ENCODE measurements at regions not wholly inside any gene's neighbourhood (a gene's known extent, or its start where the extent isn't known, plus 50 kb on each side); places are given as distances from the start of the nearest gene placed in this dataset.

- TF ChIP-seq STAT1 (IDR thresholded peaks at IDR 0.05; ENCODE audit: unreplicated experiment) (no peak), ETS1 (IDR thresholded peaks at IDR 0.05) (no peak), ZNF114 (CRISPR knock-in tag; IDR thresholded peaks at IDR 0.05) (no peak), EZH2phosphoT487 (IDR thresholded peaks at IDR 0.05; ENCODE audit: unreplicated experiment) (no peak)
Observed at GRCh38 chr11:115627666-115628460, 123.6 kb upstream of the CADM1 start (continued).

GRCh38 chr11:115627071-115627470 is 122.9 kb upstream of the CADM1 start:
- Histone ChIP-seq H3K79me2 (replicated peaks; ENCODE audit: insufficient read depth) (no peaks in the 10 kb centered on the region), H3K27me3 (ENCODE audit: insufficient read depth) (no peaks in the 10 kb centered on the region), H3K36me3 (ENCODE audit: insufficient read depth) (no peaks in the 10 kb centered on the region), H3K4me1 (ENCODE audit: insufficient read depth) (peaks cover 7% of the 10 kb centered on the region), H3K9me2 (ENCODE audit: insufficient read depth) (no peaks in the 10 kb centered on the region), H3F3A (replicated peaks; ENCODE audit: low read depth) (no peaks in the 10 kb centered on the region), H3K27ac (ENCODE audit: low read depth) (no peak overlapping the region), H3K4me2 (no peak overlapping the region), H3K4me3 (no peak overlapping the region), H4K20me1 (replicated peaks; ENCODE audit: insufficient read depth) (no peaks in the 10 kb centered on the region), H2AFZ (no peak overlapping the region)
- ATAC-seq (no peak), DNase-seq (ENCODE audit: low spot score) (no peak)
- no peaks in the 10 kb centered on the region for H3K9me3 Mint-ChIP-seq
- H3K27ac Mint-ChIP-seq, result no peak overlapping the region
- H3K36me3 Mint-ChIP-seq (ENCODE audit: low read depth), result no peaks in the 10 kb centered on the region
- H3K4me1 Mint-ChIP-seq, result peaks cover 14% of the 10 kb centered on the region
- H3K4me3 Mint-ChIP-seq, result no peak overlapping the region
- no peaks in the 10 kb centered on the region for H3K27me3 Mint-ChIP-seq (ENCODE audit: insufficient read depth, low read depth, poor library complexity)
- TF ChIP-seq ETS1 (IDR thresholded peaks at IDR 0.05) (no peak), POLR2AphosphoS5 (IDR thresholded peaks at IDR 0.05; ENCODE audit: low read depth) (no peak), ZNF462 (CRISPR knock-in tag; IDR thresholded peaks at IDR 0.05) (no peak), REST (IDR thresholded peaks at IDR 0.05; ENCODE audit: unreplicated experiment) (no peak), ZNF331 (CRISPR knock-in tag; IDR thresholded peaks at IDR 0.05; ENCODE audit: low read depth) (no peak), JUNB (IDR thresholded peaks at IDR 0.05; ENCODE audit: unreplicated experiment) (no peak), STAT1 (IDR thresholded peaks at IDR 0.05; ENCODE audit: unreplicated experiment) (no peak), ZNF114 (CRISPR knock-in tag; IDR thresholded peaks at IDR 0.05) (no peak), CREB1 (CRISPR knock-in tag; IDR thresholded peaks at IDR 0.05; ENCODE audit: low read depth) (no peak)
